GM12872 (cell line): ENCODE measurements at regions not wholly inside any gene's neighbourhood (a gene's known extent, or its start where the extent isn't known, plus 50 kb on each side); places are given as distances from the start of the nearest gene placed in this dataset.

Experiments used
- TF ChIP-seq, protein P1 (sequence below): IDR thresholded peaks from 3 replicates; pipeline ENCODE4 v1.5.1; 2011; ENCODE audit warnings: low read depth, mild to moderate bottlenecking, low read length, moderate library complexity; ENCODE audit not compliant: insufficient read depth

DNA sequence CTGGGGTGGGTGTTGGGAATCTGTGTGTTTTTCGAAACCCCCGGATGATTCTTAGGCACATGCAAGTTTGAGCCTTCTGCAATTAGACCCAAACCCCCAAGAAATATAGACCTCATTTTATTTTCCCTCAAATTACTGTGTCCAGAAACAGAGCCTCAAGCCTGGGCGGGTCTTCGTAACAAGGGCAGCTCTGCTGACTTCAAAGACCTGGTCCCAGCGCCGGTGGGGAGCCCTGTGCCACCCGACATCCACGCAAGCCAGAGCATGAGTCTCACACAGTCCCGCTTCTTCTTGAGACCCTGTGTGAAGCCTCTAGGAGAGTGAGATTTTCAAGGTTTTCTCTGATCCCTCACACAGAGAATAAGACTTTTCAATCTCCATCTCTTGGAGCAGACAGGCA, 397.3 kb downstream of the RPS6KC1 start:
- TF ChIP-seq, protein P1, sequence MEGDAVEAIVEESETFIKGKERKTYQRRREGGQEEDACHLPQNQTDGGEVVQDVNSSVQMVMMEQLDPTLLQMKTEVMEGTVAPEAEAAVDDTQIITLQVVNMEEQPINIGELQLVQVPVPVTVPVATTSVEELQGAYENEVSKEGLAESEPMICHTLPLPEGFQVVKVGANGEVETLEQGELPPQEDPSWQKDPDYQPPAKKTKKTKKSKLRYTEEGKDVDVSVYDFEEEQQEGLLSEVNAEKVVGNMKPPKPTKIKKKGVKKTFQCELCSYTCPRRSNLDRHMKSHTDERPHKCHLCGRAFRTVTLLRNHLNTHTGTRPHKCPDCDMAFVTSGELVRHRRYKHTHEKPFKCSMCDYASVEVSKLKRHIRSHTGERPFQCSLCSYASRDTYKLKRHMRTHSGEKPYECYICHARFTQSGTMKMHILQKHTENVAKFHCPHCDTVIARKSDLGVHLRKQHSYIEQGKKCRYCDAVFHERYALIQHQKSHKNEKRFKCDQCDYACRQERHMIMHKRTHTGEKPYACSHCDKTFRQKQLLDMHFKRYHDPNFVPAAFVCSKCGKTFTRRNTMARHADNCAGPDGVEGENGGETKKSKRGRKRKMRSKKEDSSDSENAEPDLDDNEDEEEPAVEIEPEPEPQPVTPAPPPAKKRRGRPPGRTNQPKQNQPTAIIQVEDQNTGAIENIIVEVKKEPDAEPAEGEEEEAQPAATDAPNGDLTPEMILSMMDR, result no peak

DNA sequence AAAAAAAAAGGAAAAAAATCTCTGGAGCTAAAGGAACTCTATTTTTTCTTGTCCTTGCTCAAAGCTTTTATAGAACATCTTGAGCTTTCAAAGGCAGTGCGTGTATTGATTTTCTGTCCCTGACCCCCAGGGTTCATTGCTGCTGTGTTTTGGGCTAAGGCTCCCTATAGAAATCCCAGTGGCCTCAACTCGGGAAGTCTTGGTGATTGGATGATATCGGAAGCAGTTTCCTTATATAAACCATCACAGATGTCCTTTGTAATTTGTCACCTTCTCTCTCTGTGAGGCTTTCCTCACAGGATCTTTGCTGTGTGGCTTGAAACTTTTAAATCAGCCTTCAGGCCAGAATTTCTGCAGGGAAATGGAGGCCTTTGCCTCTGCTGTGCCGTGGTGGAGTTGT, 397.7 kb downstream of the RPS6KC1 start:
- TF ChIP-seq, protein P1, result no peak

DNA sequence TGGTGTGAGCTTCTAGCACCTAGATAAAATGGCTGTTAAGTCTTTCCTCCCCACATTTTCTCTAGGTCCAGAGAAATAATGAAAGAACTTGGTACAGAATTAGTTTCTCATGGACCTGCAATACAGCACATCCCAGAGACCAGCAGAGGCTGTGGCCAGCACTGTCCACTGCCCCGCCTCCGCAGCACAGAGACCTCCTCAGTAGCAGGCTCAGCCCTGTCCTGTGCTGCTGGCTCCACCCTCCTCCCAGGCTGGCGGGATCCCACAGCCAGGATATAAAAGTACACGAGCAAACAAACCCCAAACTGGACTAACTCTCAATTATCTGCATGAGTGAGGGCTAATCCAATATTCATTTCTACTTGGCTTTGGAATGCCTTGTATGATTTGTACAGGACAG, 401.5 kb downstream of the RPS6KC1 start:
- TF ChIP-seq, protein P1, result no peak

DNA sequence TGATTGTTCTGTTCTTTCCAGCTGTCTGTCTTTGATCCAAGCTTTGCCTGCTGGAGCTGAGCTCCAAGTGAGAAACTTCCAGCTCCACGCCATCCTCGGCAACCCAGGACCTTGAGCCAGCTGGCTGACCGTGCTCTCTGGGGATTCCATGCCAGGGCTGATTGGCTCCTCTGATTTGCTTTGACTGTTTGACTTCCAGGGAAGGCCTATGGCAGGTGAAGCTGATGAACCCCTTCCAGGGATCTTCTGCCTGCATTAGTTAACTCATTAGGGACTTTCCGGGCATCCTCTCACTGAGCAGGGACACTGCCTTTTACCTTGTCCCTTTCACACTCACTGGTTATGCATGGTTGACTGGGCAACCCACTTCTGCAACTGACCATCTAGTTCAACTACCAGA, 406.1 kb downstream of the RPS6KC1 start:
- TF ChIP-seq, protein P1, result no peak

DNA sequence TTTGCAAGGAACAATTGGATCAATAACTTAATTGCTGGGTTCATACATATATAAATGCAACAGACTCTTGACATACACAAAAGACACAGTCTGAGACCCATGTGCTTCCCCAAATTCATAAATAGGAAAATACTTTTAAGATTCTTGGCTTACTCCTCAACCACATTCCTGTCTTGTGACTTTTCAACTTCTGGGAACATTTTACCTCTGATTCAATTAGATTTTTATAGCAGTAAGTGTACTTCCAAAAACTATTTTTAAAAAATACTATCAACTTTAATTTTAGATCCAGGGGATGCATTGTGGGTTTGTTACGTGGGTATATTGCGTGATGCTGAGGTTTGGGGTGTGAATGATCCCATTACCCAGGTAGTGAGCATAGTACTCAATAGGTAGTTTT, 406.7 kb downstream of the RPS6KC1 start:
- TF ChIP-seq, protein P1, result no peak

DNA sequence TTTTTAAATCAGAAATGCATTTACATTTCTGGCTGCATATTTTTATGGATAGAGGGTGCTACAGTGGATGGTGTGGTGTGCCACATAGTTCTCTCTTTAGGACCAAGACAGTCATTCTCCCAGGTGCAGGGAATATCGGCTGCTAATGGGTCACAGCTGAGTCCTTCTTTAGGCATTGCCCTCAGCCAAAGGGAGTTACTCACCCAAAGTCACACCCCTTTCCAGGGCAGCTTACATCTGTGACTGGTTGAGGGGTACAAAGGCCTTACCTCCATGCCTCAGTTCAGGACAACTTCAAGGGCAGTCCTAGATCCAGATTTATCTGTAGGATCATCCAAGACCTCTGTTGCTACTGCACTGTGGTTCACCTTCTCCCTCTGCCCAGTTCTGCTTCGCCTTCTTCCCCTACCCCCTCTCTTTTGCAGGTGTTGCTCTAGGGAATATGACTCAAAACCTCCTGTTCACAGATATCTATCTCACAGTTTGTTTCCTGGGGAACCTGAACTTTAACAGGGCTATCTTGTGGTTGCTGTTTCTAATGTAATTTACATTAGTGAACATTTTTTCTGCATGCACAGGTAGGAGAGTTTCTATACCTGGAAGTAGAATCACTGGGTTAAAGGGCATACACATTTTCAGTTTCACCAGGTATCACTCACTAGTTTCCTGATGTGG, 413.9 kb downstream of the RPS6KC1 start:
- TF ChIP-seq, protein P1, result no peak

DNA sequence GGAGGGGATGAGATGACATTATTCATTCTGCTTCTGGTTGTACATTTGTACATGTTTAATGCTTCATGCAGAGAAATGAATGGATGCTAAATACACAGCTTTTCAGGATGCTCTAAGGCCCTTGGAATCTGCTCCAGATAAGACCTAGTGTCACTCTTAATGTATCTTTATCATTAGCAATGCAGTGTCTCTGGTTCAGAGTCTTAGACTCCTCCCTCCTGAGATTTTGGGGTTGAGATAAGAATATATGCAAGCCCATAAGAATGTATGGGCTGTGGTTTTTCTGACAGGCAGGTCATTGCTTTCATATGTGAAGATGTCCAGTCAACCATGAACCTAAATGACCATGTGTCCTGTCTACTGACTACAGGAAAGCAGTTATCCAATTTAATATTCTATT, 415.5 kb downstream of the RPS6KC1 start:
- TF ChIP-seq, protein P1, result no peak
